DOHH2 (cell line): ENCODE measurements at regions not wholly inside any gene's neighbourhood (a gene's known extent, or its start where the extent isn't known, plus 50 kb on each side); places are given as distances from the start of the nearest gene placed in this dataset.

ENCODE experiments used
- H3F3A ChIP-seq: fragments of 200-600 bp; sonication (generic), shearing (Covaris generic); 2 replicates; pipeline ENCODE4 v1.6.0; 2016; ENCODE audit warnings: antibody characterized with exemption, mild to moderate bottlenecking; ENCODE audit not compliant: control insufficient read depth, insufficient read depth
- H3K27ac ChIP-seq: fragments of 200-600 bp; sonication (generic); 2 replicates; pipeline ENCODE4 v1.5.1; 2014; ENCODE audit warnings: low read depth, mild to moderate bottlenecking, low read length, moderate library complexity
- H3K27me3 ChIP-seq: fragments of 200-600 bp; sonication (generic); 2 replicates; pipeline ENCODE4 v1.6.1; 2014; ENCODE audit warnings: mild to moderate bottlenecking, low read length, mixed read lengths; ENCODE audit not compliant: control insufficient read depth
- H3K36me3 ChIP-seq: fragments of 200-600 bp; sonication (generic); 2 replicates; pipeline ENCODE4 v1.6.1; 2014; ENCODE audit warnings: mild to moderate bottlenecking, low read length, moderate library complexity, mixed read lengths; ENCODE audit not compliant: control insufficient read depth
- H3K4me1 ChIP-seq: fragments of 200-600 bp; sonication (generic); 2 replicates; pipeline ENCODE4 v1.6.1; 2014; ENCODE audit warnings: mild to moderate bottlenecking, low read length, mixed read lengths; ENCODE audit not compliant: control insufficient read depth
- H3K4me2 ChIP-seq: fragments of 200-600 bp; sonication (generic); 2 replicates; pipeline ENCODE4 v1.6.0; 2014; ENCODE audit warnings: mild to moderate bottlenecking, low read length, moderate library complexity
- H3K4me3 ChIP-seq: fragments of 200-600 bp; sonication (generic); 2 replicates; pipeline ENCODE4 v1.5.1; 2014; ENCODE audit warnings: mild to moderate bottlenecking, low read length, mixed read lengths
- H3K79me2 ChIP-seq: fragments of 200-600 bp; sonication (generic); 2 replicates; pipeline ENCODE4 v1.6.1; 2014; ENCODE audit warnings: mild to moderate bottlenecking, low read length, mixed read lengths; ENCODE audit not compliant: control insufficient read depth
- H3K9me2 ChIP-seq: fragments of 200-600 bp; sonication (generic); replicated peaks from 2 replicates; pipeline ENCODE4 v1.6.1; 2014; ENCODE audit warnings: mild to moderate bottlenecking, low read length, mixed read lengths; ENCODE audit not compliant: control insufficient read depth
- H3K9me3 ChIP-seq: fragments of 200-600 bp; sonication (generic); 2 replicates; pipeline ENCODE4 v1.6.1; 2014; ENCODE audit warnings: antibody characterized with exemption, low read length, mixed read lengths; ENCODE audit not compliant: control insufficient read depth, insufficient read depth
- H4K20me1 ChIP-seq: fragments of 200-600 bp; sonication (generic); 2 replicates; pipeline ENCODE4 v1.6.0; 2014; ENCODE audit warnings: low read depth, mild to moderate bottlenecking, antibody characterized with exemption, low read length, moderate library complexity; ENCODE audit not compliant: control insufficient read depth, insufficient read depth
- EZH2phosphoT487 ChIP-seq: fragments of 200-600 bp; sonication (generic); IDR thresholded peaks from 2 replicates; pipeline ENCODE4 v1.6.1; 2017; ENCODE audit warnings: borderline replicate concordance, mild to moderate bottlenecking, antibody characterized with exemption, low read length, moderate library complexity, mixed read lengths
- TF ChIP-seq, protein P1 (sequence below): fragments of 200-600 bp; sonication (generic); IDR thresholded peaks from one replicate; pipeline ENCODE4 v1.5.1; 2014; ENCODE audit warnings: antibody characterized with exemption, mild to moderate bottlenecking, low read depth, low read length; ENCODE audit not compliant: poor library complexity, severe bottlenecking

DNA sequence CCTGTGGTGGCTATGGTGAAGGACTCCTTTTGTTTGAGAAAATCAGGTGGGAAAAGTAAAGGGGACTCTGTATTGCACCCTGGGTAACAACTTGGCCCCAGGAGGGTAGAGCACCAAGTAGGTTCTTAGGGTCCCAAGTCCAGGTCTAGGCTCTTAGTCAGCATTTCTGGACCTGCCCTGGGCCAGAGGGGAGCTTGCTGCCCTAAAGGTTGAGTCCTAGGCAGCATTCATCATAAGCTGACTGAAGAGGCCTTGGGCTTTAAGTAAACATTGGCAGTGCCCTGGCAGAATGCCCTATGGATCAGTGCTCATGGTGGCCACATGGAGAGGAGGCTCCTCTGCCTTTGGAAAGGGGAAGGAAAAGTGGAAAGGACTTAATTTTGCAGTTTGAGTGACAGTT, 268.5 kb upstream of the CTNNB1 start:
- no peak for TF ChIP-seq EZH2phosphoT487
- TF ChIP-seq, protein P1, sequence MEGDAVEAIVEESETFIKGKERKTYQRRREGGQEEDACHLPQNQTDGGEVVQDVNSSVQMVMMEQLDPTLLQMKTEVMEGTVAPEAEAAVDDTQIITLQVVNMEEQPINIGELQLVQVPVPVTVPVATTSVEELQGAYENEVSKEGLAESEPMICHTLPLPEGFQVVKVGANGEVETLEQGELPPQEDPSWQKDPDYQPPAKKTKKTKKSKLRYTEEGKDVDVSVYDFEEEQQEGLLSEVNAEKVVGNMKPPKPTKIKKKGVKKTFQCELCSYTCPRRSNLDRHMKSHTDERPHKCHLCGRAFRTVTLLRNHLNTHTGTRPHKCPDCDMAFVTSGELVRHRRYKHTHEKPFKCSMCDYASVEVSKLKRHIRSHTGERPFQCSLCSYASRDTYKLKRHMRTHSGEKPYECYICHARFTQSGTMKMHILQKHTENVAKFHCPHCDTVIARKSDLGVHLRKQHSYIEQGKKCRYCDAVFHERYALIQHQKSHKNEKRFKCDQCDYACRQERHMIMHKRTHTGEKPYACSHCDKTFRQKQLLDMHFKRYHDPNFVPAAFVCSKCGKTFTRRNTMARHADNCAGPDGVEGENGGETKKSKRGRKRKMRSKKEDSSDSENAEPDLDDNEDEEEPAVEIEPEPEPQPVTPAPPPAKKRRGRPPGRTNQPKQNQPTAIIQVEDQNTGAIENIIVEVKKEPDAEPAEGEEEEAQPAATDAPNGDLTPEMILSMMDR = no peak
- Histone ChIP-seq H3F3A (no peaks in the 10 kb centered on the region), H3K4me2 (no peak overlapping the region), H3K27me3 (no peaks in the 10 kb centered on the region), H3K4me3 (no peak overlapping the region), H3K9me2 (no peaks in the 10 kb centered on the region), H3K27ac (no peak overlapping the region), H3K9me3 (no peaks in the 10 kb centered on the region), H3K4me1 (peaks cover 11% of the 10 kb centered on the region), H3K79me2 (no peaks in the 10 kb centered on the region), H3K36me3 (no peaks in the 10 kb centered on the region), H4K20me1 (no peaks in the 10 kb centered on the region)

DNA sequence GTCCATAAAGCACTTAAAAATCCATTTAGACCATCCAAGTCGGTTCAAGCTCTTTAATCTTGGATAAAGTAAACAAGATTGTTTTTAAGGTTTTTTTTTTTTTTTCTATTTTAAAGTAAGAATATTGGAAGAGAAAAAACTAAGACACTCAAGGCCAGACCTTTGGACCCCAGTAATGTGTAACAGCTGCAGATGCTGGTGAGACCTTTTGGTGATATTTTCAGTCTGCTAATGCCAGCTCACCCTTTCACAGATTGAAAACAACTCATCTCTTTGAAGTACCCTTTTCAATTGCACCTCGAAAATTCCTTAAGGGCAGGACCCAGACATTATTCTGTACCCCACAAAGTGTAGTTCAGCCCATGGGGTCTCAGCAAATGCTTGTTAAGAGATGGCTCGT, 260.7 kb upstream of the CTNNB1 start:
- no peaks in the 10 kb centered on the region for H3K27me3 ChIP-seq
- no peaks in the 10 kb centered on the region for H3K79me2 ChIP-seq
- no peak overlapping the region for H3K4me2 ChIP-seq
- no peak for TF ChIP-seq EZH2phosphoT487
- TF ChIP-seq, protein P1 = no peak
- H3K9me2 ChIP-seq = no peaks in the 10 kb centered on the region
- no peaks in the 10 kb centered on the region for H3K4me1 ChIP-seq
- no peak overlapping the region for H3K4me3 ChIP-seq
- no peaks in the 10 kb centered on the region for H3F3A ChIP-seq
- H4K20me1 ChIP-seq = no peaks in the 10 kb centered on the region
- no peaks in the 10 kb centered on the region for H3K36me3 ChIP-seq
- no peaks in the 10 kb centered on the region for H3K9me3 ChIP-seq
- H3K27ac ChIP-seq = no peak overlapping the region

DNA sequence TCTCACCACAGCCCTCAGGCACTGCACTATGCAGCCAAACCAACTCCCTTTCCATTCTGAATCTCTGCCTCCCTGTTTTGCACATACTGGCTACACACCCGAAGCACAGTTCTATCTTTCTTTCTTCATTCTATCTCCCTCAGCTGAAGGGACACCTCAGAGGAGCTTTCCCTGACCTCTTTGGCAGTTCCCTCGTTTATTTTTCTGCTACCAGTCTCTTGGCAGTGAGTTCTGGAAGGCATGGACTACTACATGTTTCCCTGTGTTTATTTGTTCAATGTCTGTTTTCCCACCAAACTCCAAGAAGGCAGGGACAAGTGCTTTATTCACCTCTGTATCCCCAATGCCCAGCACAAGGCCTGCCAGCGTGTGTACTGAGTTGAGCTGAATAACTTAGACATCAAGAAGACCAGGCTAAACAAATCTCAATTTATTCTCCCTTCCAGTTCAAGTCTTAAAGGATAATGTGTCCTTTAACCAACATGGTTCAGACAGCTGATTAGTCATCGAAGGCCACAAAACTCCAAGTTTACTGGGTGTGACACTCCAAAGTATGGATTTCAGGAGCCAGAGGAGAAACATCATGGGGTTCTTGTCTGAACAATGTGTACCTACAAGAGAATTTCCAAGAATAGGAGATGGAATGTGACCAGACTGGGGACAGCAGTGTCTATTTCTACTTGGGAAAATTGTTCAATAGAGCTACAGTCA, 260.1 kb upstream of the CTNNB1 start:
- TF ChIP-seq, protein P1 = no peak
- TF ChIP-seq EZH2phosphoT487 = no peak
- H3K9me2 ChIP-seq = no peaks in the 10 kb centered on the region
- H3K27ac ChIP-seq = no peak overlapping the region
- H3K79me2 ChIP-seq = no peaks in the 10 kb centered on the region
- H4K20me1 ChIP-seq = no peaks in the 10 kb centered on the region
- H3K9me3 ChIP-seq = no peaks in the 10 kb centered on the region
- no peaks in the 10 kb centered on the region for H3K4me1 ChIP-seq
- no peaks in the 10 kb centered on the region for H3F3A ChIP-seq
- H3K4me3 ChIP-seq = no peak overlapping the region
- no peak overlapping the region for H3K4me2 ChIP-seq
- H3K27me3 ChIP-seq = no peaks in the 10 kb centered on the region
- no peaks in the 10 kb centered on the region for H3K36me3 ChIP-seq
